ENCODE measurements at regions not wholly inside any gene's neighbourhood (a gene's known extent, or its start where the extent isn't known, plus 50 kb on each side); places are given as distances from the start of the nearest gene placed in this dataset.

- H3K9ac ChIP-seq (ENCODE audit: low read depth, low read length) = no peak overlapping the region
- 74% methylated on average over 4 of the region's 4 CpGs for WGBS
- H3K27me3 ChIP-seq (ENCODE audit: insufficient read depth, low read length) = no peaks in the 10 kb centered on the region
- no peaks in the 10 kb centered on the region for H3K36me3 ChIP-seq (ENCODE audit: insufficient read depth, low read length)
- H3K27ac ChIP-seq (ENCODE audit: low read depth, low read length) = no peak overlapping the region
- H3K4me1 ChIP-seq (ENCODE audit: insufficient read depth, low read length) = no peaks in the 10 kb centered on the region
- H3K4me3 ChIP-seq (ENCODE audit: low read length) = no peak overlapping the region
- no peaks in the 10 kb centered on the region for H3K9me3 ChIP-seq (ENCODE audit: insufficient read depth, low read depth, low read length)
Measured at GRCh38 chr3:99499235-99500158, 138.9 kb upstream of the COL8A1 start.

- Histone ChIP-seq H3K9me3 (ENCODE audit: insufficient read depth, low read depth, low read length) (no peaks in the 10 kb centered on the region), H3K36me3 (ENCODE audit: insufficient read depth, low read length) (no peaks in the 10 kb centered on the region), H3K27me3 (ENCODE audit: insufficient read depth, low read length) (no peaks in the 10 kb centered on the region), H3K27ac (ENCODE audit: low read depth, low read length) (no peak overlapping the region), H3K4me3 (ENCODE audit: low read length) (no peak overlapping the region), H3K9ac (ENCODE audit: low read depth, low read length) (no peak overlapping the region), H3K4me1 (ENCODE audit: insufficient read depth, low read length) (no peaks in the 10 kb centered on the region)
- 80% methylated on average over 8 of the region's 8 CpGs for WGBS
Measured at GRCh38 chr3:99498550-99499234, 139.7 kb upstream of the COL8A1 start.

DNA sequence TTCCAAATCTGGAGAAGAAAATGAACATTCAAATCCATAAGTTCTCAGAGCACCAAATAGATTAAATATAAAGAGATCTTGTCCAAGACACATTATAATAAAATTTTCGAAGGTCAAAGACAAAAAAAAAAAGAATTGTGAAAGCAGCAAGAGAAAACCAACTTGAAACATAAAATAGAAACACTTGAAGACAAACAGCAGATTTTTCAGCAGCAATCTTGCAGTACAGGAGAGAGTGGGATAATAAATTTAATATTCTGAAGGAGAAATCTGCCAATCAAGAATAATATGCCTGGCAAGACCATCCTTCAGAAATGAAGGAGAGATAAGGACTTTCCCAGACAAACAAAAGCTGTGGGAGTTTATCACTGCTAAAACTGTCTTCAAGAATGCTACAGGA is 150.5 kb upstream of the COL8A1 start:
- no peaks in the 10 kb centered on the region for H3K36me3 ChIP-seq (ENCODE audit: insufficient read depth, low read length)
- no peaks in the 10 kb centered on the region for H3K4me1 ChIP-seq (ENCODE audit: insufficient read depth, low read length)
- peaks cover 13% of the 10 kb centered on the region for H3K9me3 ChIP-seq (ENCODE audit: insufficient read depth, low read depth, low read length)
- no peak overlapping the region for H3K4me3 ChIP-seq (ENCODE audit: low read length)
- H3K27ac ChIP-seq (ENCODE audit: low read depth, low read length) = no peak overlapping the region
- WGBS = 100% methylated on average over 1 of the region's 1 CpG
- no peaks in the 10 kb centered on the region for H3K27me3 ChIP-seq (ENCODE audit: insufficient read depth, low read length)
- H3K9ac ChIP-seq (ENCODE audit: low read depth, low read length) = no peak overlapping the region

GRCh38 chr3:99485286-99485685 is 153.1 kb upstream of the COL8A1 start:
- H3K9me3 ChIP-seq (ENCODE audit: insufficient read depth, low read depth, low read length) = peaks cover 13% of the 10 kb centered on the region
- WGBS = 85% methylated on average over 3 of the region's 3 CpGs
- H3K36me3 ChIP-seq (ENCODE audit: insufficient read depth, low read length) = no peaks in the 10 kb centered on the region
- no peaks in the 10 kb centered on the region for H3K4me1 ChIP-seq (ENCODE audit: insufficient read depth, low read length)
- no peaks in the 10 kb centered on the region for H3K27me3 ChIP-seq (ENCODE audit: insufficient read depth, low read length)
- H3K4me3 ChIP-seq (ENCODE audit: low read length) = no peak overlapping the region
- no peak overlapping the region for H3K9ac ChIP-seq (ENCODE audit: low read depth, low read length)
- no peak overlapping the region for H3K27ac ChIP-seq (ENCODE audit: low read depth, low read length)

- no peak overlapping the region for H3K4me3 ChIP-seq (ENCODE audit: low read length)
- H3K9me3 ChIP-seq (ENCODE audit: insufficient read depth, low read depth, low read length) = peaks cover 13% of the 10 kb centered on the region
- no peak overlapping the region for H3K9ac ChIP-seq (ENCODE audit: low read depth, low read length)
- no peaks in the 10 kb centered on the region for H3K27me3 ChIP-seq (ENCODE audit: insufficient read depth, low read length)
- no peaks in the 10 kb centered on the region for H3K36me3 ChIP-seq (ENCODE audit: insufficient read depth, low read length)
- H3K27ac ChIP-seq (ENCODE audit: low read depth, low read length) = no peak overlapping the region
- H3K4me1 ChIP-seq (ENCODE audit: insufficient read depth, low read length) = no peaks in the 10 kb centered on the region
Measured at GRCh38 chr3:99484871-99485270, 153.5 kb upstream of the COL8A1 start.

GRCh38 chr3:99483841-99484240 is 154.6 kb upstream of the COL8A1 start:
- Histone ChIP-seq H3K4me1 (ENCODE audit: insufficient read depth, low read length) (no peaks in the 10 kb centered on the region), H3K27me3 (ENCODE audit: insufficient read depth, low read length) (no peaks in the 10 kb centered on the region), H3K36me3 (ENCODE audit: insufficient read depth, low read length) (no peaks in the 10 kb centered on the region), H3K9me3 (ENCODE audit: insufficient read depth, low read depth, low read length) (peaks cover 10% of the 10 kb centered on the region), H3K9ac (ENCODE audit: low read depth, low read length) (no peak overlapping the region), H3K4me3 (ENCODE audit: low read length) (no peak overlapping the region), H3K27ac (ENCODE audit: low read depth, low read length) (no peak overlapping the region)

GRCh38 chr3:99482191-99482590 is 156.2 kb upstream of the COL8A1 start:
- WGBS = 100% methylated on average over 1 of the region's 1 CpG
- H3K4me1 ChIP-seq (ENCODE audit: insufficient read depth, low read length) = no peaks in the 10 kb centered on the region
- peaks cover 9% of the 10 kb centered on the region for H3K9me3 ChIP-seq (ENCODE audit: insufficient read depth, low read depth, low read length)
- H3K4me3 ChIP-seq (ENCODE audit: low read length) = no peak overlapping the region
- H3K9ac ChIP-seq (ENCODE audit: low read depth, low read length) = no peak overlapping the region
- H3K27me3 ChIP-seq (ENCODE audit: insufficient read depth, low read length) = no peaks in the 10 kb centered on the region
- no peaks in the 10 kb centered on the region for H3K36me3 ChIP-seq (ENCODE audit: insufficient read depth, low read length)
- no peak overlapping the region for H3K27ac ChIP-seq (ENCODE audit: low read depth, low read length)

- no peak overlapping the region for H3K9ac ChIP-seq (ENCODE audit: low read depth, low read length)
- no peaks in the 10 kb centered on the region for H3K27me3 ChIP-seq (ENCODE audit: insufficient read depth, low read length)
- 100% methylated on average over 2 of the region's 2 CpGs for WGBS
- no peak overlapping the region for H3K4me3 ChIP-seq (ENCODE audit: low read length)
- H3K27ac ChIP-seq (ENCODE audit: low read depth, low read length) = no peak overlapping the region
- H3K4me1 ChIP-seq (ENCODE audit: insufficient read depth, low read length) = no peaks in the 10 kb centered on the region
- H3K36me3 ChIP-seq (ENCODE audit: insufficient read depth, low read length) = no peaks in the 10 kb centered on the region
- peaks cover 12% of the 10 kb centered on the region for H3K9me3 ChIP-seq (ENCODE audit: insufficient read depth, low read depth, low read length)
Measured at GRCh38 chr3:99481561-99481960, 156.8 kb upstream of the COL8A1 start.

GRCh38 chr3:99479768-99480167 is 158.6 kb upstream of the COL8A1 start:
- Histone ChIP-seq H3K4me3 (ENCODE audit: low read length) (no peak overlapping the region), H3K9me3 (ENCODE audit: insufficient read depth, low read depth, low read length) (peaks cover 12% of the 10 kb centered on the region), H3K27ac (ENCODE audit: low read depth, low read length) (no peak overlapping the region), H3K9ac (ENCODE audit: low read depth, low read length) (no peak overlapping the region), H3K36me3 (ENCODE audit: insufficient read depth, low read length) (no peaks in the 10 kb centered on the region), H3K27me3 (ENCODE audit: insufficient read depth, low read length) (no peaks in the 10 kb centered on the region), H3K4me1 (ENCODE audit: insufficient read depth, low read length) (no peaks in the 10 kb centered on the region)
- WGBS = 86% methylated on average over 1 of the region's 2 CpGs

DNA sequence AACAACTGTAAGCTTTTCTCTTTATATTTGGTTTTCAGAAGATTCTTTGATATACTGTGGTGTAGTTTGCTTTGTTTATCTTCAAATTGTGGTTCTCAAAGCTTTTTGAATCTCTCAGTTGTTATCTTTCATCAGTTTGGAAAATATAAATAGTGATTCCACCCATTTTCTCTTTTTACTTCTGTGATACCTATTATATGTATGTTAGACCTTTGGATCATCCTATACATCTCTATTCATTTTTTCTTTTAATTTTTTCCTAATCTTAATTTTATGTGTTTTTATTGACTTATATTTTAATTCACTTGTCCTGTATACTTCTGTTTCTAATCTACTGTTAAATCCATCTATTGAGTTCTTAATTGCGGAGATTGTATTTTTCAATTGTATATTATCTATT is 160.7 kb upstream of the COL8A1 start:
- no CpG with 5 or more reads among the region's 1 CpG for WGBS
- no peak overlapping the region for H3K27ac ChIP-seq (ENCODE audit: low read depth, low read length)
- no peaks in the 10 kb centered on the region for H3K4me1 ChIP-seq (ENCODE audit: insufficient read depth, low read length)
- H3K9me3 ChIP-seq (ENCODE audit: insufficient read depth, low read depth, low read length) = peaks cover 12% of the 10 kb centered on the region
- H3K36me3 ChIP-seq (ENCODE audit: insufficient read depth, low read length) = no peaks in the 10 kb centered on the region
- no peak overlapping the region for H3K4me3 ChIP-seq (ENCODE audit: low read length)
- H3K27me3 ChIP-seq (ENCODE audit: insufficient read depth, low read length) = no peaks in the 10 kb centered on the region
- no peak overlapping the region for H3K9ac ChIP-seq (ENCODE audit: low read depth, low read length)

- H3K4me3 ChIP-seq (ENCODE audit: low read length) = no peak overlapping the region
- H3K27me3 ChIP-seq (ENCODE audit: insufficient read depth, low read length) = no peaks in the 10 kb centered on the region
- WGBS = no CpG with 5 or more reads among the region's 2 CpGs
- no peaks in the 10 kb centered on the region for H3K4me1 ChIP-seq (ENCODE audit: insufficient read depth, low read length)
- no peaks in the 10 kb centered on the region for H3K36me3 ChIP-seq (ENCODE audit: insufficient read depth, low read length)
- H3K9me3 ChIP-seq (ENCODE audit: insufficient read depth, low read depth, low read length) = peaks cover 12% of the 10 kb centered on the region
- no peak overlapping the region for H3K27ac ChIP-seq (ENCODE audit: low read depth, low read length)
- no peak overlapping the region for H3K9ac ChIP-seq (ENCODE audit: low read depth, low read length)
Measured at GRCh38 chr3:99475229-99475628, 163.2 kb upstream of the COL8A1 start.

All from HUES64 (cell line).